ENCODE measurements at regions not wholly inside any gene's neighbourhood (a gene's known extent, or its start where the extent isn't known, plus 50 kb on each side); places are given as distances from the start of the nearest gene placed in this dataset.
"Not testable (repeated sequence)": the region's sequence is repeated elsewhere in the genome, so short reads cannot be mapped to it uniquely, and the experiment has no call there.

- DNase-seq = no peak
These were observed 58.6 kb upstream of the SLC38A4 start for GRCh38 chr12:46884362-46884761.

GRCh38 chr12:46886541-46887041 lies 60.8 kb upstream of the SLC38A4 start:
- no peak for DNase-seq

- no peak for DNase-seq
These were observed 62.1 kb upstream of the SLC38A4 start for GRCh38 chr12:46887870-46888269.

GRCh38 chr12:46888568-46888967 lies 62.8 kb upstream of the SLC38A4 start:
- no peak for DNase-seq

GRCh38 chr12:46891306-46891705 lies 65.5 kb upstream of the SLC38A4 start:
- DNase-seq = no peak

GRCh38 chr12:46892034-46892705 lies 66.4 kb upstream of the SLC38A4 start:
- no peak for DNase-seq

GRCh38 chr12:46892887-46893286 lies 67.1 kb upstream of the SLC38A4 start:
- DNase-seq = no peak

GRCh38 chr12:46893434-46893833 lies 67.6 kb upstream of the SLC38A4 start:
- DNase-seq = no peak

- DNase-seq = no peak
These were observed 69.9 kb upstream of the SLC38A4 start for GRCh38 chr12:46895726-46896125.

GRCh38 chr12:46896680-46897079 lies 70.9 kb upstream of the SLC38A4 start:
- no peak for DNase-seq

- no peak for DNase-seq
These were observed 72.5 kb upstream of the SLC38A4 start for GRCh38 chr12:46898152-46898931.

- DNase-seq = no peak
These were observed 73.2 kb upstream of the SLC38A4 start for GRCh38 chr12:46898989-46899388.

GRCh38 chr12:46900734-46901463 lies 75.1 kb upstream of the SLC38A4 start:
- DNase-seq = no peak

GRCh38 chr12:46901464-46902205 lies 75.8 kb upstream of the SLC38A4 start:
- DNase-seq = no peak

- DNase-seq = no peak
These were observed 77.3 kb upstream of the SLC38A4 start for GRCh38 chr12:46903058-46903457.

GRCh38 chr12:46904406-46905238 lies 78.8 kb upstream of the SLC38A4 start:
- DNase-seq = no peak

GRCh38 chr12:46905239-46905627 lies 79.4 kb upstream of the SLC38A4 start:
- DNase-seq = not testable (repeated sequence)

- no peak for DNase-seq
These were observed 82.0 kb upstream of the SLC38A4 start for GRCh38 chr12:46907791-46908190.

- DNase-seq = no peak
These were observed 82.6 kb upstream of the SLC38A4 start for GRCh38 chr12:46908236-46908935.

- no peak for DNase-seq
These were observed 83.3 kb upstream of the SLC38A4 start for GRCh38 chr12:46908936-46909635.

- no peak for DNase-seq
These were observed 85.0 kb upstream of the SLC38A4 start for GRCh38 chr12:46910830-46911229.

Measured in bone marrow (tissue), 2 donors.